Retinal pigment epithelial cell (primary cell): ENCODE measurements at regions not wholly inside any gene's neighbourhood (a gene's known extent, or its start where the extent isn't known, plus 50 kb on each side); places are given as distances from the start of the nearest gene placed in this dataset.

ENCODE experiments used
- DNase-seq: peaks from one replicate; pipeline ENCODE4 v3.0.0-alpha.2; 2010; ENCODE audit warnings: low read depth
- H3K4me3 ChIP-seq: 2 replicates; pipeline ENCODE4 v1.5.1; 2011; ENCODE audit warnings: mild to moderate bottlenecking, low read length, control low read depth, moderate library complexity
- CTCF ChIP-seq: conservative IDR thresholded peaks from 2 replicates; pipeline ENCODE4 v1.5.1; 2011; ENCODE audit warnings: low read depth, low read length, control low read depth, inconsistent platforms

DNA sequence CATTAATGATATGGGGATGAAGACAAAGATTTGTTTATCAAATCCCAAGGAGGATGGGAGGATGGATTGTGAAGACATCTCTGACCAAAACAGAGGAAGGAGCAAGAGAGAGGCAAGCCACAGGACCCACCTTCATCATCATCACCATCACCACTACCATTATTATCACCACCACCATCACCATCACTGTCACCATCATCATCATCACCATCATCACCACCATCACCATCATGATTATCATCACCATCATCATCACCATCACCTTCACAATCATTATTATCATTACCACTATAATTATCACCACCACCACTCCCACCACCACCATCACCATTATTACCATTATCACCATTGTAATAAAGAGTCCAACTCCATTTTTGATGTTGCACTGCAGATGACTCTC is 482.5 kb downstream of the PTPRU start:
- no peak for TF ChIP-seq CTCF
- no peak overlapping the region for H3K4me3 ChIP-seq
- no peak for DNase-seq

GRCh38 chr1:29716306-29716705 is 480.0 kb downstream of the PTPRU start:
- no peak for TF ChIP-seq CTCF
- H3K4me3 ChIP-seq, result no peak overlapping the region
- DNase-seq, result no peak

- TF ChIP-seq CTCF, result peak; percentile 45
- H3K4me3 ChIP-seq, result no peak overlapping the region
- DNase-seq, result no peak
Measured at GRCh38 chr1:29713857-29714256, 477.5 kb downstream of the PTPRU start.

GRCh38 chr1:29712801-29713200 is 476.5 kb downstream of the PTPRU start:
- no peak for TF ChIP-seq CTCF
- H3K4me3 ChIP-seq, result no peak overlapping the region
- DNase-seq, result no peak

GRCh38 chr1:29712284-29712651 is 475.9 kb downstream of the PTPRU start:
- H3K4me3 ChIP-seq, result no peak overlapping the region
- TF ChIP-seq CTCF, result no peak

DNA sequence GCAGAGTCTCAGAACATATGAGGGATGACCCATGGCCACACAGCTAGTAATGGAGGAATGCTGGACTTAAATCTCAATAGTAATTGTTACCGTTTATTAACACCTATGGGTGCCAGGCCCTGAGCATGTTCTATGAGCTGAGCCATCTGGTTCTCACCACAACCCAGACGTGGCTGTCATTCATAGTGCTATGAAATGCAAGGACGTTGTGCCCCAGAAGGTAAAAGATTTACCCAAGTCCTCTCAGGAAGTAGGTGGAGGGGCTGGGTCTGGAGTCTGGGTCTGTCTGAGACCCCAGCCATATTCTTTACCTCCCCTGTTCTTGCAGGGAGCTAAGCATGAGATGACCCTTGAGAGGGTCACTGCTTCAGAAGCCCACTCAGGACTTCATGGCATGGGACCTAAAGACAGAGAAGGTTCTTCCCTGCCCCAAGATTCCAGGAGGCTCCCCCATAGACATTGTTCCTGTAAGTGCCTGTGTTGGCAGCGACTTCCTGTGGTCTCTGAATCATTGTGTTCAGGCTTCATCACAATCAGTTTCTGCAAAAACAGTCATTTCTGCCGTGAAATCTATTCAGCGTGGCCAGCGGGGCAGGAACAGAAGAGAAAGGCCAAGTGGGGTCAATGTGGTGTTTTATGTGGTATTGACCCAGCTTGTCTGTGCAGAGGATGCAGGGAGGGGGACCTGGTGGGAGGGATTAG is 475.4 kb downstream of the PTPRU start:
- H3K4me3 ChIP-seq, result no peak overlapping the region
- TF ChIP-seq CTCF, result no peak
- DNase-seq, result no peak

More at GRCh38 chr1:29712284-29712651, 475.9 kb downstream of the PTPRU start:
- DNase-seq, result no peak

DNA sequence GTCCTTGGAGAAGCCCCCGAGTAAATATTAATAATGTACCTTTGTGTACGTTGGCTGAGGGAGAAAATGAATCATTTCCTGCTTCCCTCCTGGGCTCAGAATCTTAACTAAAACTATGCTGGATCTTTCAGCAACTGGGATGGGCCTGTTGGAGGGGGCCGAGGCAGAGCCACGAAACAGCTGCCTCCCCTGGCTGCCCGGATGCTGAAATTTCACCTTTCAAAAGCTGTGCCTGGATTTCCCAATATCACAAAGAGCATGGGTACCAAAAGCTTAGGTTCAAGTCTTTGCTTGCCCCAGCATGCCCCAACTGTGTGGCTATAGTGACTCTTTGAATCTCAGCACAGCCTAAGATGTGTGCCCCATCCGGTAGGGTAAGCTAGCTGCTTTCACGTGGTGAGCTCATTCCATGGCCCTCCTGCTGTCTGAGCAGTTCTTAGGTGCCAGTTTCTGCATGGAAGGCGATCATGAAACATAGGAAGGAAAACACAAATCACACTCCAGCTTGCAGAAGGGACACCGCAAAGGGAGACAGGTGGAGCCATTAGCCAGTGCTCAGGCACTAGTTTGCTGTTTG is 473.5 kb downstream of the PTPRU start:
- H3K4me3 ChIP-seq, result no peak overlapping the region
- TF ChIP-seq CTCF, result no peak
- no peak for DNase-seq
